GM19452 (cell line): ENCODE measurements at regions not wholly inside any gene's neighbourhood (a gene's known extent, or its start where the extent isn't known, plus 50 kb on each side); places are given as distances from the start of the nearest gene placed in this dataset.

Source experiments
- ATAC-seq: cut with Tn5 transposase; IDR thresholded peaks from one replicate; pipeline ENCODE4 v1.9.1; 2021; ENCODE audit not compliant: unreplicated experiment

GRCh38 chr2:20523073-20523798 lies 76.4 kb downstream of the RHOB start:
- ATAC-seq = no peak

GRCh38 chr2:20523799-20524187 lies 76.9 kb downstream of the RHOB start:
- no peak for ATAC-seq

GRCh38 chr2:20524412-20525040 lies 77.7 kb downstream of the RHOB start:
- peak; percentile 76 for ATAC-seq

GRCh38 chr2:20525041-20526035 lies 78.5 kb downstream of the RHOB start:
- ATAC-seq = peak; percentile 95

- ATAC-seq = no peak
Observed at GRCh38 chr2:20526160-20526559, 79.3 kb downstream of the RHOB start.

GRCh38 chr2:20526708-20527107 lies 79.8 kb downstream of the RHOB start:
- ATAC-seq = no peak

- no peak for ATAC-seq
Observed at GRCh38 chr2:20528713-20529112, 81.8 kb downstream of the RHOB start.

- ATAC-seq = no peak
Observed at GRCh38 chr2:20530520-20530919, 83.6 kb downstream of the RHOB start.

GRCh38 chr2:20531633-20532262 lies 84.9 kb downstream of the RHOB start:
- ATAC-seq = no peak

GRCh38 chr2:20532634-20533437 lies 86.0 kb downstream of the RHOB start:
- no peak for ATAC-seq

GRCh38 chr2:20533993-20534622 lies 87.2 kb downstream of the RHOB start:
- ATAC-seq = no peak

- no peak for ATAC-seq
Observed at GRCh38 chr2:20534913-20535801, 88.3 kb downstream of the RHOB start.

GRCh38 chr2:20536619-20537422 lies 89.9 kb downstream of the RHOB start:
- no peak for ATAC-seq

- ATAC-seq = no peak
Observed at GRCh38 chr2:20537423-20538307, 90.8 kb downstream of the RHOB start.

GRCh38 chr2:20538308-20539132 lies 91.6 kb downstream of the RHOB start:
- no peak for ATAC-seq

GRCh38 chr2:20539133-20539719 lies 92.4 kb downstream of the RHOB start:
- no peak for ATAC-seq
